Neuronal stem cell (in vitro differentiated cells): ENCODE measurements at regions not wholly inside any gene's neighbourhood (a gene's known extent, or its start where the extent isn't known, plus 50 kb on each side); places are given as distances from the start of the nearest gene placed in this dataset.

Source experiments
- DNase-seq: peaks from one replicate; pipeline ENCODE4 v3.0.0-alpha.2; 2013; ENCODE audit warnings: low spot score
- H2AFZ ChIP-seq: one replicate; pipeline ENCODE4 v1.6.1; 2013; ENCODE audit warnings: mild to moderate bottlenecking, low read length, inconsistent platforms
- H2AK5ac ChIP-seq: 2 replicates; pipeline ENCODE4 v1.6.1; 2013; ENCODE audit warnings: low read depth, mild to moderate bottlenecking, inconsistent platforms, low read length, moderate library complexity, mixed read lengths
- H2BK120ac ChIP-seq: 2 replicates; pipeline ENCODE4 v1.6.1; 2013; ENCODE audit warnings: low read depth, mild to moderate bottlenecking, inconsistent platforms, low read length, moderate library complexity, mixed read lengths
- H2BK12ac ChIP-seq: one replicate; pipeline ENCODE4 v1.6.1; 2013; ENCODE audit warnings: low read length, inconsistent platforms
- H2BK15ac ChIP-seq: 2 replicates; pipeline ENCODE4 v1.6.1; 2013; ENCODE audit warnings: mild to moderate bottlenecking, low read length, inconsistent platforms, mixed read lengths
- H2BK5ac ChIP-seq: one replicate; pipeline ENCODE4 v1.6.1; 2013; ENCODE audit warnings: inconsistent platforms, mild to moderate bottlenecking, low read length, moderate library complexity
- H3K14ac ChIP-seq: one replicate; pipeline ENCODE4 v1.6.1; 2013; ENCODE audit warnings: low read length, inconsistent platforms
- H3K18ac ChIP-seq: 2 replicates; pipeline ENCODE4 v1.6.1; 2013; ENCODE audit warnings: low read length, inconsistent platforms
- H3K23ac ChIP-seq: 2 replicates; pipeline ENCODE4 v1.6.1; 2013; ENCODE audit warnings: low read depth, mild to moderate bottlenecking, mixed read lengths, low read length, inconsistent platforms; ENCODE audit not compliant: poor library complexity
- H3K27ac ChIP-seq: replicated peaks from 3 replicates; pipeline ENCODE4 v1.5.1; 2013; ENCODE audit warnings: low read length, inconsistent platforms
- H3K27me3 ChIP-seq, 3 experiments: 2 replicates each; pipeline ENCODE4 v1.6.1; 2013; ENCODE audit warnings: low read length in 3 of 3, mild to moderate bottlenecking in 2 of 3, inconsistent platforms in 1 of 3, low read depth in 1 of 3, mixed read lengths in 1 of 3, moderate library complexity in 1 of 3; ENCODE audit not compliant: control insufficient read depth in 3 of 3, insufficient read depth in 3 of 3
- H3K36me3 ChIP-seq, 2 donors: replicated peaks in 1 of 2; 2 replicates each; pipeline ENCODE4 v1.6.1; 2013; ENCODE audit warnings: low read length in 2 of 2; ENCODE audit not compliant: control insufficient read depth in 2 of 2, insufficient read depth in 2 of 2
- H3K4ac ChIP-seq: 2 replicates; pipeline ENCODE4 v1.6.1; 2013; ENCODE audit warnings: inconsistent platforms, mild to moderate bottlenecking, low read length, moderate library complexity
- H3K4me1 ChIP-seq, 2 donors: 1 replicate in 1 of 2; 2 replicates in 1 of 2; pipeline ENCODE4 v1.6.1; 2013; ENCODE audit warnings: low read length in 2 of 2, low read depth in 1 of 2; ENCODE audit not compliant: control insufficient read depth in 2 of 2, insufficient read depth in 1 of 2
- H3K4me2 ChIP-seq: one replicate; pipeline ENCODE4 v1.6.1; 2013; ENCODE audit warnings: mild to moderate bottlenecking, low read length, inconsistent platforms; ENCODE audit not compliant: insufficient read depth, poor library complexity, severe bottlenecking
- H3K4me3 ChIP-seq, 2 donors: 2 replicates each; pipeline ENCODE4 v1.5.1; 2013; ENCODE audit warnings: low read length in 2 of 2, mild to moderate bottlenecking in 2 of 2, inconsistent platforms in 1 of 2, moderate library complexity in 1 of 2
- H3K79me1 ChIP-seq: one replicate; pipeline ENCODE4 v1.6.1; 2013; ENCODE audit warnings: low read depth, mild to moderate bottlenecking, inconsistent platforms, low read length, moderate library complexity
- H3K9ac ChIP-seq: one replicate; pipeline ENCODE4 v1.6.1; 2013; ENCODE audit warnings: mild to moderate bottlenecking, low read depth, low read length, inconsistent platforms; ENCODE audit not compliant: poor library complexity
- H3K9me3 ChIP-seq, 2 donors: replicated peaks in 1 of 2; 2 replicates each; pipeline versions ENCODE3 to v1.6.1; 2013; ENCODE audit warnings: low read length in 2 of 2, mild to moderate bottlenecking in 2 of 2, inconsistent platforms in 1 of 2, low read depth in 1 of 2, mixed read lengths in 1 of 2, moderate library complexity in 1 of 2; ENCODE audit not compliant: control insufficient read depth in 2 of 2, insufficient read depth in 1 of 2
- H4K8ac ChIP-seq: one replicate; pipeline ENCODE4 v1.6.1; 2013; ENCODE audit warnings: low read depth, mild to moderate bottlenecking, inconsistent platforms, low read length, moderate library complexity
- H4K91ac ChIP-seq: one replicate; pipeline ENCODE4 v1.6.1; 2013; ENCODE audit warnings: low read length, low read depth, mild to moderate bottlenecking, inconsistent platforms; ENCODE audit not compliant: poor library complexity
- WGBS, 2 donors: extraction: QIAGEN DNeasy Blood & Tissue Kit; methylation state at CpG; one replicate each; pipeline ENCODE4 v1.1.7; 2013; ENCODE audit warnings: missing lambda C conversion rate in 2 of 2, mixed read lengths in 1 of 2; ENCODE audit not compliant: insufficient read length in 2 of 2, insufficient replicate concordance in 1 of 2; ENCODE audit errors: extremely low coverage in 2 of 2; 5-methylcytosine and 5-hydroxymethylcytosine counted together

DNA sequence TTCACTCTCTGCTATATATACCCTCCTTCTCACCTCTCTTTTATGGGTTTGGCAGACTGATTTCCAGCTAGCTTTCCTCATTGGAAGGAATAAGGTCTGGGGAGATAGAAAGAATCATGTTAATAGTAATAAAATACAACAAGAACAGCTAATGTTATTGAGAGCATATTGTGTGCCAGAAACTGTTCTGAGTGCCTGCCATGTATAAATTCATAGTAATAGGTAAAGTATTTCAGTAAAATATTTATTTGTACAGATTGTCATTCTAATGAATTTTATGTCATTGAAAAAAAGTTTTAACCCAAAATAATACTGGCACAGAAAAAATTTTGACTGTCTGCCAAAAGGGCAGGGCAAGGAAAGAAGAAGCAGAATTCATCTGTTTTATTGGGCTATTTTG lies 834.9 kb upstream of the ZNF608 start:
- H3K79me1 ChIP-seq = no peaks in the 10 kb centered on the region

DNA sequence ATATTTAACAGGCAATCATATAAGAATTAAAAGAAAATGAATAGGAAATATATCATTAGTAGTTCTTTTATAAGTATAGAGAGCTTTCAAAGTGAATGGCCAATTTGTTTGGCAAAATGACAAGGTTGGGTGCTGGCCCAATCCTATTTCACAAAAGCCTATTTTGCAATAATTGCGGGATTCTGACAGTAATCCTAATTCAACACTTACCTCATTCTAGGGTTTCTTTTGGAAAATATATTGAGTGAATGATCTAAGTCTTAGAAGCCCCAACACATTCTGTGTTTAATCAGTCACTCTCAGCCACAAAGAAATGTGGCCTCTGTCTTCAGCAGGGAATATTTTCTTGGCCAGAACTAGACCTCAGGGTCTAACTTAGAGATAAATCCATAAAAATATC lies 835.9 kb upstream of the ZNF608 start:
- Histone ChIP-seq H3K27ac (no peak overlapping the region), H2BK5ac (no peak overlapping the region), H2BK15ac (no peak overlapping the region), H3K4ac (no peak overlapping the region), H3K79me1 (no peaks in the 10 kb centered on the region), H4K91ac (no peak overlapping the region), H3K18ac (no peak overlapping the region), H3K9ac (no peak overlapping the region), H3K23ac (no peak overlapping the region), H3K9me3 (peaks cover 0 to 6% of the 10 kb centered on the region in 2 donors), H3K4me2 (no peak overlapping the region), H3K14ac (no peak overlapping the region), H3K4me1 (peaks cover 0 to 2% of the 10 kb centered on the region in 2 donors), H2BK12ac (no peak overlapping the region), H3K4me3 (no peak overlapping the region), H3K27me3 (no peaks in the 10 kb centered on the region), H2AK5ac (no peak overlapping the region), H3K36me3 (no peaks in the 10 kb centered on the region), H4K8ac (no peak overlapping the region), H2BK120ac (no peak overlapping the region), H2AFZ (no peak overlapping the region)
- no peak for DNase-seq
- WGBS, 2 donors = no CpG with 5 or more reads among the region's 1 CpG

More for the DNA sequence above, 834.9 kb upstream of the ZNF608 start:
- peaks cover 2 to 6% of the 10 kb centered on the region in 2 donors for H3K4me1 ChIP-seq
- H3K27me3 ChIP-seq = no peaks in the 10 kb centered on the region
- no peak overlapping the region for H2AK5ac ChIP-seq
- H3K9me3 ChIP-seq = peaks cover 0 to 6% of the 10 kb centered on the region in 2 donors
- H3K27ac ChIP-seq = no peak overlapping the region
- H3K36me3 ChIP-seq = no peaks in the 10 kb centered on the region
- H3K4me2 ChIP-seq = no peak overlapping the region
- H3K9ac ChIP-seq = no peak overlapping the region
- no peak overlapping the region for H4K91ac ChIP-seq
- H3K4ac ChIP-seq = no peak overlapping the region
- H2AFZ ChIP-seq = no peak overlapping the region
- H3K14ac ChIP-seq = no peak overlapping the region
- H2BK12ac ChIP-seq = no peak overlapping the region
- no peak overlapping the region for H4K8ac ChIP-seq
- H2BK15ac ChIP-seq = no peak overlapping the region
- H3K4me3 ChIP-seq = no peak overlapping the region
- no peak overlapping the region for H3K18ac ChIP-seq
- no peak overlapping the region for H2BK5ac ChIP-seq
- no peak for DNase-seq
- H2BK120ac ChIP-seq = no peak overlapping the region
- H3K23ac ChIP-seq = no peak overlapping the region

DNA sequence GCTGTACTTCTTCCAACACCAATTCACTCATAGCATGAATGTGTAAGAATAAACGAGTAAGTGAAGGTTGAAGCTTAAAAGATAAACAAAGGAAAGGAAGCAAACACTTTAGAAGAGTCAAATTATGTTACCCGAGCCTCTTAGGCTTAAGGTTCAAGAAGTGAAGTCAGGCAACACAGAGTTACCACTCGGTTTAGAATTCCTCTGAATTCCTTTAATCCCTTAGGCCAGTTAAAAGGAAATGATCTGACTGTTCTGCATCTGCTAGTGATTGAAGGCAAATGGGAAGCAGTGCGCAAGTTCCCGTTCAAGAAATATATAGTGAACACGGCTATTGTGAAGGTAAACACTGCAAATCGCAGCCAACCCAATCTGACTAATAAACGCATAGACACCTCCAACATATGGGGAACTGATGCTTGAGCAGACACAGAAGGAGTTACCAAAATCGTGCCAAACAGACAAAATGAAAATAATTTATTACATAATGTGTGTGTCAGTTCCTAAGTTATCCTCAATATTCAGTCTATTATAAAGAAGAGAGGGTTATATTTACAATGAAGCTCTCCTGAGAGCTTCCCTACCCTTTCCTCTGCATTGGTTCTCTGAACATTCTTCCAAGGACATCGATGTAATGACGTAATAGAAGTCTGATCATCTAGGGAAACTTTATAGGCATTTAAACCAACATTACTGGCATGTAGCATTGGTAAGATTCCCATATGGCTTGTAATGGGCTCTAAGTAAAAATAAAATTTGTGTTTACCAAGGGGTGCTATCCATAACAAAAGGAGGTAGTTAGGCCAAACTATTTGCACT lies 837.1 kb upstream of the ZNF608 start:
- Histone ChIP-seq H2BK12ac (no peak overlapping the region), H3K18ac (no peak overlapping the region), H3K36me3 (no peaks in the 10 kb centered on the region), H3K9me3 (peaks cover 0 to 6% of the 10 kb centered on the region in 2 donors), H3K14ac (no peak overlapping the region), H3K9ac (no peak overlapping the region), H3K4ac (no peak overlapping the region), H4K8ac (no peak overlapping the region), H3K23ac (no peak overlapping the region), H4K91ac (no peak overlapping the region), H3K4me3 (no peak overlapping the region), H2AFZ (no peak overlapping the region), H2AK5ac (no peak overlapping the region), H3K27me3 (no peaks in the 10 kb centered on the region), H2BK5ac (no peak overlapping the region), H3K4me1 (peaks cover 0 to 2% of the 10 kb centered on the region in 2 donors), H3K79me1 (no peaks in the 10 kb centered on the region), H3K27ac (no peak overlapping the region), H2BK15ac (no peak overlapping the region), H2BK120ac (no peak overlapping the region), H3K4me2 (no peak overlapping the region)
- no peak for DNase-seq
- WGBS, 2 donors = no CpG with 5 or more reads among the region's 11 CpGs

DNA sequence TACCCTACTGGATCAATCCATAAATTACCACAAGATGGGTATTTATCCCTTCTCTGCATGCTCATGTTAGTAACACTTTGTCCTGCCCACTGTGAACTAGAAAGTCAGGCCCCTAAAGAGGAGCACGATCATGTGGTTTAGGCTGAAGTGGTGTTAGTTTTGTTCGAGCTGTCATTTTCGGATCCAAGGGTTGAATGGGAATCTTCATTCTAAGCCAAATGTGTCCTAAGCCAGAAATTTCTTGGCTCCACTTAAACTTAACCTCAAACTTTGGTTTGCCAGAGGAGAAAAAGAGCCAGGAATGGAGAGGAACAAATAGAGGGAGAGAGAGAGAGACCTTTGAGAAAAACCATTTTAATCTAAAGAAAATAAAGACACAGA lies 837.7 kb upstream of the ZNF608 start:
- Histone ChIP-seq H2BK5ac (no peak overlapping the region), H2AK5ac (no peak overlapping the region), H4K91ac (no peak overlapping the region), H3K27me3 (no peaks in the 10 kb centered on the region), H3K14ac (no peak overlapping the region), H3K4me2 (no peak overlapping the region), H3K18ac (no peak overlapping the region), H2AFZ (no peak overlapping the region), H3K36me3 (no peaks in the 10 kb centered on the region), H3K4me1 (peaks cover 0 to 2% of the 10 kb centered on the region in 2 donors), H3K4me3 (no peak overlapping the region), H2BK12ac (no peak overlapping the region), H4K8ac (no peak overlapping the region), H3K9ac (no peak overlapping the region), H3K4ac (no peak overlapping the region), H3K27ac (no peak overlapping the region), H2BK120ac (no peak overlapping the region), H2BK15ac (no peak overlapping the region), H3K9me3 (peaks cover 0 to 6% of the 10 kb centered on the region in 2 donors), H3K79me1 (no peaks in the 10 kb centered on the region), H3K23ac (no peak overlapping the region)
- DNase-seq = no peak
- WGBS, 2 donors = no CpG with 5 or more reads among the region's 3 CpGs
